Fibroblast of mammary gland (primary cell): ENCODE measurements at regions not wholly inside any gene's neighbourhood (a gene's known extent, or its start where the extent isn't known, plus 50 kb on each side); places are given as distances from the start of the nearest gene placed in this dataset.

Experiments
- DNase-seq: peaks from one replicate; pipeline ENCODE4 v3.0.0-alpha.2; 2010; ENCODE audit warnings: low read depth
- H3K4me3 ChIP-seq: 2 replicates; pipeline ENCODE4 v1.5.1; 2011; ENCODE audit warnings: low read depth, mild to moderate bottlenecking, low read length, moderate library complexity; ENCODE audit not compliant: control insufficient read depth
- TF ChIP-seq, protein P1 (sequence below): conservative IDR thresholded peaks from 2 replicates; pipeline ENCODE4 v1.5.1; 2011; ENCODE audit warnings: low read depth, low read length, inconsistent platforms; ENCODE audit not compliant: control insufficient read depth, insufficient read depth

DNA sequence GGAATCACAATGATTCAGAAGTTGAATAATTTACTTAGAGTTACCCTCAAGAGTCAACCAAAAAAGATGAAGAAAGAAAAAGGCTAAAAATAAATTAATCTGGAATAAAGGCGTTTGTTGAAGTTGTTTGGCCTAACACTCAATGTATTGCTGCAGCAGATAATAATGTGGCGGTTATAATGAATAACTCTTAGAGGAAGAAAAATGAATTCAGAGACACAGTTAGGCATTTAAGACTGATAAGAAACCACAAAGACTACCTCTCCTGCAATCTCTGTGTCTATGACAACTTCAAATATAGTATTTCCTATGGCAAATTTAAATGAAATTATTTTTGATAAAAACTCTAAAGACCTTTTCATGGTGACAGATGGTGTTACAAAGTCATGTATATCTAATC, 1369.1 kb upstream of the AGA start:
- H3K4me3 ChIP-seq, result no peak overlapping the region
- no peak for DNase-seq
- TF ChIP-seq, protein P1, sequence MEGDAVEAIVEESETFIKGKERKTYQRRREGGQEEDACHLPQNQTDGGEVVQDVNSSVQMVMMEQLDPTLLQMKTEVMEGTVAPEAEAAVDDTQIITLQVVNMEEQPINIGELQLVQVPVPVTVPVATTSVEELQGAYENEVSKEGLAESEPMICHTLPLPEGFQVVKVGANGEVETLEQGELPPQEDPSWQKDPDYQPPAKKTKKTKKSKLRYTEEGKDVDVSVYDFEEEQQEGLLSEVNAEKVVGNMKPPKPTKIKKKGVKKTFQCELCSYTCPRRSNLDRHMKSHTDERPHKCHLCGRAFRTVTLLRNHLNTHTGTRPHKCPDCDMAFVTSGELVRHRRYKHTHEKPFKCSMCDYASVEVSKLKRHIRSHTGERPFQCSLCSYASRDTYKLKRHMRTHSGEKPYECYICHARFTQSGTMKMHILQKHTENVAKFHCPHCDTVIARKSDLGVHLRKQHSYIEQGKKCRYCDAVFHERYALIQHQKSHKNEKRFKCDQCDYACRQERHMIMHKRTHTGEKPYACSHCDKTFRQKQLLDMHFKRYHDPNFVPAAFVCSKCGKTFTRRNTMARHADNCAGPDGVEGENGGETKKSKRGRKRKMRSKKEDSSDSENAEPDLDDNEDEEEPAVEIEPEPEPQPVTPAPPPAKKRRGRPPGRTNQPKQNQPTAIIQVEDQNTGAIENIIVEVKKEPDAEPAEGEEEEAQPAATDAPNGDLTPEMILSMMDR, result no peak

DNA sequence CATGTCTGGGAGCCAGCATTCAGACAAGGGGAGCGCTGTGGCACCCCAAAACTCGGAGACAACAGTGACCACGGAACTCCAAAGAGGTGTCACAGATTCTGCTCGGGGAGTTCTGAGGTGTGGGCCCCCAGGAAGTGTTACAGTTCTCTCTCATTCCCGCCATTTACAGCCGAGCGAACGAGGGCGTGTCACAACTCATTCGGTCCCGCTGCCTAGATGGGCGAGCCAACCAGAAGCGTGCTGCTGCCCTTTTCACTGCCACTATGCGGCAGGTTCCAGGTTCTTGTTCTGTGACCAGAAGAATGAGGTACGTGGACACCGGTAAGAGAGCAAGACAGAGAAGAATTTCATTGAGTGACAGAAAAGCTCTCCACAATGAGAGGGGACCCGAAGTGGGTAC, 1370.6 kb upstream of the AGA start:
- DNase-seq, result no peak
- TF ChIP-seq, protein P1, result no peak
- H3K4me3 ChIP-seq, result no peak overlapping the region

DNA sequence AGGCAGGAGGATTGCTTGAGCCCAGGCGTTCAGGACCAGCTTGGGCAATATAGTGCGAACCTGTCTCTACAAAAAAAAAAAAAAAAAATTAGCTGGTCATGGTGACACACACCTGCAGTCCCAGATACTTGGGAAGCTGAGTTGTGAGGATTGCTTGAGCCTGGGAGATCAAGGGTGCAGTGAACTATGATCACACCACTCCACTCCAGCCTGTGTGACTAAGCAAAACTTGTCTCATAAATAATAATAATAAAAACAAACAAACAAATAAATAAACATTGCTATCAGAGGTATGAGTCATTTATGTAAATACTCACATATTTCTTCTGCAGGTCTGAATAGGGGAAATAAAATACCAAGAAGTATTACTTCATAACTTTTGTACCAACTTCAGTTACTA, 1372.7 kb upstream of the AGA start:
- TF ChIP-seq, protein P1, result no peak
- no peak overlapping the region for H3K4me3 ChIP-seq
- DNase-seq, result no peak

DNA sequence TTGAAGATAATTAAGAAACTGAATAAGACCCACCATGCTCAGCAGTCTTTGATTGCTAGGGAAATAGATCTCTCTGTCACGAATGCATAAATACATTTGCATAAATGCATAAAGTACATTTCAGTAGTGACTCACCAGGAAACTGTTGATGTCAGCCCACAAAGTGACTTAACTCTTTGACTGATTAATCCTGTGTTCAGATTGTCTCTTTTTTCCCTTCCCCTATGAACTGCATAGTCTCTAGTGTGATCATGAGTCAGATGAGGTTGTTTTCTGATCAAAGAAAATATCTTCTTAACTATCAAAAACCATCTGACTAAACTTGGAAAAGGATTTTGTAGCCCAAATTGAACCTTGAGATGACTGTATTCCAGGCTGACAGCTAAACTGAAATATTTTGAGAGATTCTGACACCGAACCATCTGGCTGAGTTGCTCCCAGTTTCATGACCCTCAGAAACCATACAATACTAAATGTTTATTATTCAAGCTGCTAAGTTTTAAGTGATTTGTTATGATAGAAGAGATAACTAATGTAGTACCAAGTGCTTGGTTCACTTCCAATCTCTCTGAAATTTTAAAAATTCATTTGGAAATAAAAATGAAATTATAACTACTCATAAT, 1381.5 kb upstream of the AGA start:
- peak; percentile 2 for DNase-seq
- TF ChIP-seq, protein P1, result no peak
- H3K4me3 ChIP-seq, result no peak overlapping the region

DNA sequence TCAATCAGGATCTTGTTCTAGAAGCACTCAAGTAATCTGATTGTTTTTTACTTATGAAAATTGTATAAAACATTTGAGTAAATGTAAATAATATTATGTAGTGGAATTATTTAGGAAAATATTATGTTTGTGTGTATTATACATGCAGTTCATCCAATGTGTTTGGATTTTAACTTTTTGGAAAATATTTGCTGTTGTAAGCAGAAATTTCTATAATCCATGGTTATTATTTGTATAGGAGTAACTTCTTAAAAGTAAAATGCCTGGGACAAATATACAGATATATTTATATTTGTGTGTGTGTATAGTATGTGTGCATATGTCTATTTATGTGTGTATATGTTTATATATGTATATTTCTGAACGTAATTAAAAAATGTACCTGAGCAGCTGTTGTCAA, 1394.6 kb upstream of the AGA start:
- no peak for DNase-seq
- TF ChIP-seq, protein P1, result no peak
- no peak overlapping the region for H3K4me3 ChIP-seq

DNA sequence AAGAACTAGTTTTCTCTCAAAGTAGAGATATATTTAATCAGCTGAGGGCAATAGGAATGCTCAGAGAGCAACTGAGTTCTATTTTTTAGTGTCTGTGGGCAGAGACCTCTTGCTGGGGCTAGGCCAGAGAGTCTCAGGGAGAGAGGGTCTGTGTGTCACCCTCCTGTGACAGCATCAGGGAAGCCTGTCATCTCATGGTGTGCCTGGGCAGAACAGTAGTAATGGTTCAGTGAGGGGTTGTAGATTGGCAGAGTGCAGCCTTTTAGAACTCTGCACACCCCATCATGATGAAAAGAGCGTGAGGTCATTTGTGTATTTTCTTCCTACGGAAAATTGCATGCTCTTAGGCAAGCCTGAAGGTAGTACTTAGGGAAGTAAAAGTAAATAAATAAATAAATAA, 1396.5 kb upstream of the AGA start:
- TF ChIP-seq, protein P1, result no peak
- no peak for DNase-seq
- no peak overlapping the region for H3K4me3 ChIP-seq
